Endothelial cell of umbilical vein (primary cell): ENCODE measurements at regions not wholly inside any gene's neighbourhood (a gene's known extent, or its start where the extent isn't known, plus 50 kb on each side); places are given as distances from the start of the nearest gene placed in this dataset.

Experiments
- BruUV-seq: library from RNA; stranded (reverse); fragments of 400-500 nt; replicated peaks from 2 replicates; lab custom pipeline; 2021; lab: Mats Ljungman, UMichigan
- CTCF ChIA-PET: fragments of 300-600, 350-600 bp; sonication (Branson Sonifier 250); formaldehyde crosslinking; loops from one replicate; lab custom pipeline; 2021; ENCODE audit warnings: antibody characterized with exemption, inconsistent platforms; lab: Charles Lee
- POLR2A ChIA-PET: fragments of 300-600, 350-600 bp; sonication (Branson Sonifier 250); formaldehyde crosslinking; loops from one replicate; lab custom pipeline; 2021; ENCODE audit warnings: antibody characterized with exemption, inconsistent platforms; lab: Charles Lee
- DNase-seq: peaks from one replicate; pipeline ENCODE4 v3.0.0-alpha.2; 2011; ENCODE audit warnings: low read depth, low spot score
- FAIRE-seq: peaks from 2 replicates; lab custom pipeline; 2011; peaks lifted over from hg19 to GRCh38; lab: Jason Lieb, UNC
- H2AFZ ChIP-seq: 2 replicates; pipeline ENCODE4 v1.6.0; 2012; ENCODE audit warnings: low read depth, low read length, control low read depth, inconsistent platforms
- H3K27ac ChIP-seq: 2 replicates; pipeline ENCODE4 v1.5.1; 2011; ENCODE audit warnings: low read depth, mild to moderate bottlenecking, control low read depth, low read length, moderate library complexity; ENCODE audit not compliant: insufficient read depth
- H3K27me3 ChIP-seq, 2 experiments: 2 replicates each; pipeline versions ENCODE4 v1.6.0 to v1.6.1; 2011; ENCODE audit warnings: low read length in 2 of 2, mixed read lengths in 1 of 2; ENCODE audit not compliant: control insufficient read depth in 2 of 2, insufficient read depth in 2 of 2
- H3K36me3 ChIP-seq, 2 experiments: 2 replicates in 1 of 2; 3 replicates in 1 of 2; pipeline ENCODE4 v1.5.1; 2011; ENCODE audit warnings: low read length in 2 of 2, mild to moderate bottlenecking in 1 of 2, moderate library complexity in 1 of 2; ENCODE audit not compliant: control insufficient read depth in 2 of 2, insufficient read depth in 2 of 2; ENCODE audit errors: extremely low read depth in 1 of 2
- H3K4me1 ChIP-seq: 3 replicates; pipeline ENCODE4 v1.5.1; 2011; ENCODE audit warnings: mild to moderate bottlenecking, low read length; ENCODE audit not compliant: control insufficient read depth, insufficient read depth; ENCODE audit errors: extremely low read depth
- H3K4me2 ChIP-seq: 2 replicates; pipeline ENCODE4 v1.6.1; 2011; ENCODE audit warnings: low read length, control low read depth, mixed read lengths; ENCODE audit not compliant: insufficient read depth
- H3K4me3 ChIP-seq, 3 experiments: fragments of 200-600 bp in 1 of 3; sonication (generic), shearing (Covaris generic) in 1 of 3; replicated peaks in 1 of 3; 2 replicates each; pipeline ENCODE4 v1.5.1; 2011 to 2016; ENCODE audit warnings: control low read depth in 3 of 3, low read length in 3 of 3, mild to moderate bottlenecking in 2 of 3, inconsistent platforms in 1 of 3, low read depth in 1 of 3, moderate library complexity in 1 of 3; ENCODE audit not compliant: insufficient read depth in 1 of 3
- H3K79me2 ChIP-seq: 2 replicates; pipeline ENCODE4 v1.6.0; 2012; ENCODE audit warnings: low read length, inconsistent platforms; ENCODE audit not compliant: control insufficient read depth, insufficient read depth
- H3K9ac ChIP-seq: replicated peaks from 2 replicates; pipeline ENCODE3; 2011; ENCODE audit warnings: low read length, control low read depth; ENCODE audit not compliant: insufficient read depth; ENCODE audit errors: extremely low read depth
- H3K9me1 ChIP-seq: replicated peaks from 3 replicates; pipeline ENCODE4 v1.6.0; 2011; ENCODE audit warnings: mild to moderate bottlenecking, low read length; ENCODE audit not compliant: control insufficient read depth, insufficient read depth; ENCODE audit errors: extremely low read depth
- H3K9me3 ChIP-seq: replicated peaks from 2 replicates; pipeline ENCODE4 v1.5.1; 2012; ENCODE audit warnings: low read length, inconsistent platforms; ENCODE audit not compliant: control insufficient read depth, insufficient read depth
- H4K20me1 ChIP-seq: replicated peaks from 2 replicates; pipeline ENCODE3; 2011; ENCODE audit warnings: mild to moderate bottlenecking, low read length; ENCODE audit not compliant: control insufficient read depth, insufficient read depth; ENCODE audit errors: extremely low read depth
- EZH2 ChIP-seq: IDR thresholded peaks from 2 replicates; pipeline ENCODE4 v1.6.1; 2012; ENCODE audit warnings: borderline replicate concordance, low read depth, mild to moderate bottlenecking, moderate library complexity, low read length, inconsistent platforms; ENCODE audit not compliant: severe bottlenecking
- FOS ChIP-seq: IDR thresholded peaks from 2 replicates; pipeline ENCODE4 v1.6.1; 2011; ENCODE audit warnings: mild to moderate bottlenecking, low read length, moderate library complexity, borderline replicate concordance; ENCODE audit not compliant: insufficient read depth
- GATA2 ChIP-seq: IDR thresholded peaks from 2 replicates; pipeline ENCODE4 v1.7.0; 2011; ENCODE audit warnings: low read depth, mild to moderate bottlenecking, moderate library complexity, mixed read lengths, low read length; ENCODE audit not compliant: insufficient read length, insufficient read depth
- JUN ChIP-seq: IDR thresholded peaks from 2 replicates; pipeline ENCODE4 v1.6.1; 2011; ENCODE audit warnings: borderline replicate concordance, low read depth; ENCODE audit not compliant: insufficient read length, insufficient read depth
- MAX ChIP-seq: IDR thresholded peaks from 2 replicates; pipeline ENCODE4 v1.6.1; 2011; ENCODE audit not compliant: insufficient read depth, insufficient read length
- MYC ChIP-seq: IDR thresholded peaks from one replicate; pipeline ENCODE4 v1.6.1; 2011; ENCODE audit warnings: mild to moderate bottlenecking, low read depth, low read length
- POLR2A ChIP-seq: IDR thresholded peaks from 2 replicates; pipeline ENCODE4 v1.6.1; 2012; ENCODE audit warnings: low read depth, mild to moderate bottlenecking, control low read depth, low read length
- POLR2AphosphoS5 ChIP-seq: IDR thresholded peaks from 2 replicates; pipeline ENCODE4 v1.6.1; 2012; ENCODE audit warnings: low read depth, mild to moderate bottlenecking, control low read depth, low read length, moderate library complexity; ENCODE audit not compliant: insufficient read depth
- dilution Hi-C: fragments of 300-500 bp; cut with MboI; formaldehyde crosslinking; loops from one replicate; pipeline ENCODE4 v1.15.0; 2019; ENCODE audit warnings: low sequenced_read_pairs; ENCODE audit not compliant: extremely low pct_ligation_motif_present
- intact Hi-C: fragments of 100-400 bp; cut with micrococcal nuclease; formaldehyde crosslinking; loops from one replicate; pipeline ENCODE4 v1.10.0; 2022
- TF ChIP-seq, protein P1 (sequence below), 2 donors: IDR thresholded peaks; 1 replicate in 1 of 2; 2 replicates in 1 of 2; pipeline ENCODE4 v1.5.1; 2011; ENCODE audit warnings: low read length in 2 of 2, mild to moderate bottlenecking in 2 of 2, moderate library complexity in 2 of 2, control low read depth in 1 of 2, inconsistent platforms in 1 of 2, low read depth in 1 of 2; ENCODE audit not compliant: insufficient read depth in 1 of 2; ENCODE audit errors: extremely low read depth in 1 of 2

DNA sequence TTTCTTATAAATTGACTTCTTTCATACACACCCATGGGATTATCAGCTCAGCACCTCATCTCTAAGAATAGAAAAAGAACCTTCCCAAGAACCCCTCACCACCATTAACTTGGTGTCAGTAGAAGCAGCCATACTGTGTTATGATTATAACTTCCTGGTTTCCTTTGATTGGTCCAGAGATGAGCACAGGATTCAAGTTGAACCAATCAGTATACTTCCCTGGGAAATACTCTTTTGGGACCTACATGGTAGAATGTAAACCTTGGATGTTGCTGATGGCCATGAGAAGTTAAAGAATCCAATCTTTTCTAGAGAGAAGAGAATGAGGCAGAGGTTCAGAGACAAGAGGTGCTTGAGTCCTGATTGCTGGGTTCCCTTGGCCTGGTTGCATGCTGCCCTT lies 190.8 kb downstream of the BMP7 start:
- Histone ChIP-seq H3K27ac (no peak overlapping the region), H3K36me3 (no peaks in the 10 kb centered on the region), H3K9ac (no peak overlapping the region), H3K9me1 (no peaks in the 10 kb centered on the region), H3K4me2 (no peak overlapping the region), H4K20me1 (no peaks in the 10 kb centered on the region), H2AFZ (no peak overlapping the region), H3K27me3 (no peaks in the 10 kb centered on the region), H3K4me1 (no peaks in the 10 kb centered on the region), H3K4me3 (no peak overlapping the region), H3K9me3 (no peaks in the 10 kb centered on the region), H3K79me2 (no peaks in the 10 kb centered on the region)
- dilution Hi-C loops (no loop called here), intact Hi-C loops (no loop called here)
- no peak for DNase-seq
- POLR2A ChIA-PET = no interaction called here
- FAIRE-seq = no peak
- no peak for TF ChIP-seq POLR2A
- TF ChIP-seq FOS = no peak
- no peak for TF ChIP-seq JUN
- TF ChIP-seq EZH2 = no peak
- no peak for TF ChIP-seq MYC
- TF ChIP-seq POLR2AphosphoS5 = no peak
- TF ChIP-seq GATA2 = no peak
- TF ChIP-seq, protein P1, sequence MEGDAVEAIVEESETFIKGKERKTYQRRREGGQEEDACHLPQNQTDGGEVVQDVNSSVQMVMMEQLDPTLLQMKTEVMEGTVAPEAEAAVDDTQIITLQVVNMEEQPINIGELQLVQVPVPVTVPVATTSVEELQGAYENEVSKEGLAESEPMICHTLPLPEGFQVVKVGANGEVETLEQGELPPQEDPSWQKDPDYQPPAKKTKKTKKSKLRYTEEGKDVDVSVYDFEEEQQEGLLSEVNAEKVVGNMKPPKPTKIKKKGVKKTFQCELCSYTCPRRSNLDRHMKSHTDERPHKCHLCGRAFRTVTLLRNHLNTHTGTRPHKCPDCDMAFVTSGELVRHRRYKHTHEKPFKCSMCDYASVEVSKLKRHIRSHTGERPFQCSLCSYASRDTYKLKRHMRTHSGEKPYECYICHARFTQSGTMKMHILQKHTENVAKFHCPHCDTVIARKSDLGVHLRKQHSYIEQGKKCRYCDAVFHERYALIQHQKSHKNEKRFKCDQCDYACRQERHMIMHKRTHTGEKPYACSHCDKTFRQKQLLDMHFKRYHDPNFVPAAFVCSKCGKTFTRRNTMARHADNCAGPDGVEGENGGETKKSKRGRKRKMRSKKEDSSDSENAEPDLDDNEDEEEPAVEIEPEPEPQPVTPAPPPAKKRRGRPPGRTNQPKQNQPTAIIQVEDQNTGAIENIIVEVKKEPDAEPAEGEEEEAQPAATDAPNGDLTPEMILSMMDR (IDR thresholded peaks at IDR 0.05; ENCODE audit: extremely low read depth in 1 of 2, insufficient read depth in 1 of 2, low read depth in 1 of 2, low read length in 2 of 2) = no peak
- no peak for TF ChIP-seq MAX
- BruUV-seq = no TSS peak
- CTCF ChIA-PET = no interaction called here
